H1 (cell line): ENCODE measurements at regions not wholly inside any gene's neighbourhood (a gene's known extent, or its start where the extent isn't known, plus 50 kb on each side); places are given as distances from the start of the nearest gene placed in this dataset.
"Not testable (repeated sequence)": the region's sequence is repeated elsewhere in the genome, so short reads cannot be mapped to it uniquely, and the experiment has no call there.

ENCODE experiments used
- CTCF ChIA-PET: fragments of 300-600 bp; sonication (Branson Sonifier 250); formaldehyde crosslinking; loops from one replicate; lab custom pipeline; 2021; ENCODE audit not compliant: partially characterized antibody; lab: Charles Lee
- POLR2A ChIA-PET: fragments of 300-600 bp; sonication (Branson Sonifier 250); formaldehyde crosslinking; loops from one replicate; lab custom pipeline; 2021; ENCODE audit warnings: inconsistent platforms; ENCODE audit not compliant: partially characterized antibody; lab: Charles Lee
- DNase-seq, 2 experiments: peaks; one replicate each; pipeline versions ENCODE4 v3.0.0 to v3.0.0-alpha.2; 2010 to 2022; ENCODE audit warnings: low spot score in 2 of 2, low read depth in 1 of 2, mixed read lengths in 1 of 2
- FAIRE-seq: peaks from 2 replicates; lab custom pipeline; 2011; peaks lifted over from hg19 to GRCh38; lab: Jason Lieb, UNC
- H2AFZ ChIP-seq: 2 replicates; pipeline ENCODE4 v1.8.1; 2012; ENCODE audit warnings: low read length, inconsistent platforms
- H2AK5ac ChIP-seq: 2 replicates; pipeline ENCODE4 v1.6.1; 2013; ENCODE audit warnings: low read depth, low read length
- H2BK120ac ChIP-seq: replicated peaks from 2 replicates; pipeline ENCODE3; 2013; ENCODE audit warnings: low read depth, low read length, inconsistent platforms
- H2BK12ac ChIP-seq: 2 replicates; pipeline ENCODE4 v1.6.1; 2013; ENCODE audit warnings: low read depth, low read length
- H2BK15ac ChIP-seq: 2 replicates; pipeline ENCODE4 v1.6.1; 2013; ENCODE audit warnings: low read length
- H2BK20ac ChIP-seq: 2 replicates; pipeline ENCODE4 v1.6.1; 2013; ENCODE audit warnings: low read length
- H2BK5ac ChIP-seq: 2 replicates; pipeline ENCODE4 v1.6.1; 2013; ENCODE audit warnings: low read depth, low read length
- H3K14ac ChIP-seq: 2 replicates; pipeline ENCODE4 v1.6.1; 2013; ENCODE audit warnings: inconsistent platforms; ENCODE audit not compliant: insufficient read length
- H3K18ac ChIP-seq: 2 replicates; pipeline ENCODE4 v1.6.1; 2013; ENCODE audit warnings: low read length; ENCODE audit errors: extremely low read depth
- H3K23ac ChIP-seq: 2 replicates; pipeline ENCODE4 v1.6.1; 2013; ENCODE audit warnings: inconsistent platforms; ENCODE audit not compliant: insufficient read length
- H3K23me2 ChIP-seq: 2 replicates; pipeline ENCODE4 v1.6.1; 2013; ENCODE audit warnings: low read depth, low read length
- H3K27ac ChIP-seq: 2 replicates; pipeline ENCODE4 v1.6.1; 2011; ENCODE audit warnings: low read depth, low read length, inconsistent platforms
- H3K27me3 ChIP-seq, 4 experiments: replicated peaks in 1 of 4; 1 replicate in 1 of 4; 2 replicates in 3 of 4; pipeline versions ENCODE4 v1.6.1 to v1.8.1; 2011 to 2013; ENCODE audit warnings: low read length in 3 of 4, mild to moderate bottlenecking in 3 of 4, inconsistent platforms in 2 of 4, mixed read lengths in 2 of 4, moderate library complexity in 1 of 4; ENCODE audit not compliant: control insufficient read depth in 3 of 4, insufficient read depth in 3 of 4; ENCODE audit errors: extremely low read depth in 1 of 4
- H3K36me3 ChIP-seq, 4 experiments: 2 replicates each; pipeline versions ENCODE4 v1.6.1 to v1.8.1; 2011 to 2013; ENCODE audit warnings: mild to moderate bottlenecking in 4 of 4, low read length in 3 of 4, moderate library complexity in 2 of 4, control low read depth in 1 of 4, inconsistent platforms in 1 of 4; ENCODE audit not compliant: insufficient read depth in 4 of 4, control insufficient read depth in 2 of 4
- H3K4ac ChIP-seq: replicated peaks from 2 replicates; pipeline ENCODE3; 2013; ENCODE audit warnings: low read length, low read depth, mixed read lengths, inconsistent platforms; ENCODE audit not compliant: insufficient read length
- H3K4me1 ChIP-seq, 4 experiments: replicated peaks in 1 of 4; 1 replicate in 1 of 4; 2 replicates in 3 of 4; pipeline versions ENCODE4 v1.6.1 to v1.8.1; 2011 to 2013; ENCODE audit warnings: low read length in 3 of 4, inconsistent platforms in 2 of 4, mixed read lengths in 1 of 4; ENCODE audit not compliant: insufficient read depth in 4 of 4, control insufficient read depth in 3 of 4
- H3K4me2 ChIP-seq, 2 experiments: 2 replicates each; pipeline versions ENCODE4 v1.6.1 to v1.8.1; 2011 to 2013; ENCODE audit warnings: low read depth in 2 of 2, low read length in 2 of 2, control low read depth in 1 of 2, inconsistent platforms in 1 of 2, mild to moderate bottlenecking in 1 of 2; ENCODE audit not compliant: insufficient read depth in 1 of 2
- H3K4me3 ChIP-seq, 4 experiments: fragments of 200-600, 300-600 bp in 1 of 4; sonication (generic), shearing (Covaris generic), sonication (Bioruptor Twin) in 1 of 4; 2 replicates each; pipeline versions ENCODE4 v1.5.1 to v1.8.1; 2011 to 2016; ENCODE audit warnings: low read length in 4 of 4, low read depth in 3 of 4, control low read depth in 2 of 4, inconsistent platforms in 2 of 4, mild to moderate bottlenecking in 2 of 4, mixed read lengths in 1 of 4, moderate library complexity in 1 of 4; ENCODE audit not compliant: insufficient read depth in 2 of 4; ENCODE audit errors: extremely low read depth in 1 of 4
- H3K56ac ChIP-seq: replicated peaks from 2 replicates; pipeline ENCODE3; 2013; ENCODE audit warnings: low read depth, mild to moderate bottlenecking, mixed read lengths, low read length, inconsistent platforms; ENCODE audit not compliant: insufficient read length
- H3K79me1 ChIP-seq: 2 replicates; pipeline ENCODE4 v1.6.1; 2013; ENCODE audit warnings: low read depth, low read length, control low read depth
- H3K79me2 ChIP-seq, 2 experiments: 2 replicates each; pipeline versions ENCODE4 v1.6.1 to v1.8.1; 2012 to 2013; ENCODE audit warnings: low read length in 2 of 2, mild to moderate bottlenecking in 2 of 2, inconsistent platforms in 1 of 2; ENCODE audit not compliant: insufficient read depth in 2 of 2, control insufficient read depth in 1 of 2
- H3K9ac ChIP-seq, 4 experiments: replicated peaks in 1 of 4; 1 replicate in 1 of 4; 2 replicates in 3 of 4; pipeline versions ENCODE4 v1.6.1 to v1.8.1; 2011 to 2013; ENCODE audit warnings: low read depth in 3 of 4, low read length in 3 of 4, control low read depth in 2 of 4, mild to moderate bottlenecking in 2 of 4, moderate library complexity in 2 of 4, inconsistent platforms in 1 of 4; ENCODE audit errors: extremely low read depth in 1 of 4
- H3K9me3 ChIP-seq, 2 experiments: 2 replicates each; pipeline versions ENCODE4 v1.6.1 to v1.8.1; 2012 to 2013; ENCODE audit warnings: mild to moderate bottlenecking in 2 of 2, moderate library complexity in 2 of 2, control low read depth in 1 of 2, inconsistent platforms in 1 of 2, low read depth in 1 of 2, low read length in 1 of 2, mixed read lengths in 1 of 2; ENCODE audit not compliant: insufficient read depth in 2 of 2
- H4K20me1 ChIP-seq, 2 experiments: replicated peaks in 1 of 2; 2 replicates each; pipeline versions ENCODE3 to v1.8.1; 2011 to 2013; ENCODE audit warnings: inconsistent platforms in 2 of 2, low read length in 2 of 2, mild to moderate bottlenecking in 1 of 2; ENCODE audit not compliant: insufficient read depth in 2 of 2, control insufficient read depth in 1 of 2
- H4K5ac ChIP-seq: 2 replicates; pipeline ENCODE4 v1.6.1; 2013; ENCODE audit warnings: low read length, low read depth, mixed read lengths, inconsistent platforms; ENCODE audit not compliant: insufficient read length
- H4K8ac ChIP-seq: 2 replicates; pipeline ENCODE4 v1.8.0; 2013; ENCODE audit warnings: mild to moderate bottlenecking, moderate library complexity, low read length, inconsistent platforms; ENCODE audit not compliant: insufficient read depth; ENCODE audit errors: extremely low read depth
- H4K91ac ChIP-seq: replicated peaks from 2 replicates; pipeline ENCODE3; 2013; ENCODE audit warnings: low read length, mixed read lengths, inconsistent platforms; ENCODE audit not compliant: insufficient read length
- WGBS, 2 experiments: shearing (Covaris generic) in 1 of 2; methylation state at CpG; one replicate each; pipeline versions ENCODE4 v1.1.6 to v1.1.7; 2013 to 2015; ENCODE audit warnings: low lambda C conversion rate in 2 of 2, mixed read lengths in 2 of 2, inconsistent platforms in 1 of 2, low coverage in 1 of 2, missing lambda C conversion rate in 1 of 2; ENCODE audit not compliant: insufficient replicate concordance in 2 of 2, insufficient coverage in 1 of 2, insufficient read length in 1 of 2; ENCODE audit errors: extremely low coverage in 1 of 2, missing lambda C conversion rate in 1 of 2; 5-methylcytosine and 5-hydroxymethylcytosine counted together

DNA sequence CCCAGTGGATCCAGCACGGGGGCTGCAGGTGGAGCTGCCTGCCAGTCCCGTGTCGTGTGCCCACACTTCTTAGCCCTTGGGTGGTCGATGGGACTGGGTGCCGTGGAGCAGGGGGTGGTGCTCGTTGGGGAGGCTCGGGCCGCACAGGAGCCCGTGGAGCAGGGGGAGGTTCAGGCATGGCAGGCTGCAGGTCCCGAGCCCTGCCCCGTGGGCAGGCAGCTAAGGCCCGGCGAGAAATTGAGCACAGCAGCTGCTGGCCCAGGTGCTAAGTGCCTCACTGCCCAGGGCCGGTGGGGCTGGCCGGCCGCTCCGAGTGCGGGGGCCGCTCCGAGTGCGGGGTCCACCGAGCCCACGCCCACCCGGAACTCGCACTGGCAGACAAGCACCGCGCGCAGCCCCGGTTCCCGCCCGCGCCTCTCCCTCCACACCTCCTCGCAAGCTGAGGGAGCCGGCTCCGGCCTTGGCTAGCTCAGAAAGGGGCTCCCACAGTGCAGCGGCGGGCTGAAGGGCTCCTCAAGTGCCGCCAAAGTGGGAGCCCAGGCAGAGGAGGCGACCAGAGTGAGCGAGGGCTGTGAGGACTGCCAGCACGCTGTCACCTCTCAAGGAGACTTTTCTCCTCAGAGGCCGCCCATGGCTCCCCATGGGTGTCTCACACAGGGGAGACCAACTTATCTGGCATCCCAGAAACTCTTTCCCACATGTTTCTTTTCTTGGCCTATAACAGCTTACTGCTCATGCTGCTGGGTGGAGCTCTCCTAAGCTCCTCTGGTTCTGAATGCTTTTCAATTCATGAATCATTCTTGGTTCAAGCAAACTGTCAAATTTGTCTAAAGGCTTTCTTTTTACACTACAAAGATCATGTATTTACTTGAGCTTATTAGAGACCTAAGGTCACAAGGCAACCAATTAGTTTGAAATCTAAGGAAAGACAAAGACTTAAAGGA is 885.1 kb downstream of the KCNT2 start:
- H3K4me3 ChIP-seq, H3K9me3 ChIP-seq, H2BK5ac ChIP-seq, H3K4me1 ChIP-seq, H4K5ac ChIP-seq, H3K79me1 ChIP-seq, H2AK5ac ChIP-seq, H3K36me3 ChIP-seq, H3K27ac ChIP-seq, H2BK20ac ChIP-seq, H3K18ac ChIP-seq, H2BK120ac ChIP-seq, H3K4ac ChIP-seq, FAIRE-seq, H4K8ac ChIP-seq, H4K20me1 ChIP-seq, H3K79me2 ChIP-seq, H3K14ac ChIP-seq, H2AFZ ChIP-seq, H3K9ac ChIP-seq, POLR2A ChIA-PET, H2BK15ac ChIP-seq, H3K56ac ChIP-seq, H2BK12ac ChIP-seq, H3K23ac ChIP-seq, H3K27me3 ChIP-seq, H4K91ac ChIP-seq, DNase-seq, H3K4me2 ChIP-seq, H3K23me2 ChIP-seq: not testable (repeated sequence)
- CTCF ChIA-PET: interaction anchor here (0.6 to 4.2 kb wide), 4 partner anchors 11 to 1868 kb away, joined by 3 to 20 read pairs (median 4); no protein-coding TSS in a partner anchor
- 95% methylated on average over 20 of the region's 42 CpGs; no CpG with 5 or more reads in 1 of the 2 experiments for WGBS, 2 experiments
